K562 (cell line): ENCODE measurements at regions not wholly inside any gene's neighbourhood (a gene's known extent, or its start where the extent isn't known, plus 50 kb on each side); places are given as distances from the start of the nearest gene placed in this dataset.

ENCODE experiments used
- PRPF4 ChIP-seq: fragments of 200-400 bp; formaldehyde crosslinking; IDR thresholded peaks from one replicate; pipeline ENCODE4 v1.6.1; 2017; ENCODE audit warnings: low read length, low read depth, mild to moderate bottlenecking; ENCODE audit not compliant: insufficient read depth, poor library complexity, severe bottlenecking
- ZFP36 ChIP-seq: fragments of 150-350 bp; IDR thresholded peaks from 2 replicates; pipeline ENCODE4 v1.6.1; 2018; ENCODE audit warnings: low read length, low read depth; ENCODE audit not compliant: partially characterized antibody
- ZNF3 ChIP-seq: fragments of 250-450 bp; sonication (Bioruptor Pico); IDR thresholded peaks from 2 replicates; pipeline ENCODE4 v1.5.0; 2021; ENCODE audit warnings: mild to moderate bottlenecking, moderate library complexity
- ZNF583 ChIP-seq: fragments of 250-450 bp; sonication (Bioruptor Pico); IDR thresholded peaks from 2 replicates; pipeline ENCODE4 v1.4.0; 2020
- ZNF75A ChIP-seq: fragments of 450-650 bp; formaldehyde crosslinking; IDR thresholded peaks from 2 replicates; pipeline ENCODE4 v1.4.0; 2020; ENCODE audit warnings: mild to moderate bottlenecking
- TF ChIP-seq, protein P1 (sequence below): fragments of 450-650 bp; IDR thresholded peaks from 2 replicates; pipeline ENCODE4 v1.6.1; 2016; ENCODE audit warnings: mild to moderate bottlenecking, moderate library complexity

DNA sequence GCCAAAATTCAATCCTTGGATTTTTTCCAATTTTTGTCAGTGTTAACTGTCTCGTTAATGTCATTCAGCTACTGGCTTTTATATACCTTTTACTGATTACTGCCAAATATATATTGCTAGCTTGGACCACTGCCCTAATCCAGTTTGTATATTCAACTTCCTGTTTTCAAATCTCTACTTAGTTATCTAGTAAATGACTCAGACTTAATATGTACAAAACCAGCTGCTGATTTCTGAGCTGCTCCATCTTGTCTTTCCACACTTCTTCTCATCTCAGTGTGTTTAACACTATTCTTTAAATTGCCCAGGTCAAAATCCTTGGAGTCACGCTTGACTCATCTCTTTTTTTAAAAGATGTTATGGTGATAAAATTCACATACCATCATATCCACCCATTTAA, 1196.7 kb downstream of the RAPGEF2 start (continued):
- TF ChIP-seq, protein P1, sequence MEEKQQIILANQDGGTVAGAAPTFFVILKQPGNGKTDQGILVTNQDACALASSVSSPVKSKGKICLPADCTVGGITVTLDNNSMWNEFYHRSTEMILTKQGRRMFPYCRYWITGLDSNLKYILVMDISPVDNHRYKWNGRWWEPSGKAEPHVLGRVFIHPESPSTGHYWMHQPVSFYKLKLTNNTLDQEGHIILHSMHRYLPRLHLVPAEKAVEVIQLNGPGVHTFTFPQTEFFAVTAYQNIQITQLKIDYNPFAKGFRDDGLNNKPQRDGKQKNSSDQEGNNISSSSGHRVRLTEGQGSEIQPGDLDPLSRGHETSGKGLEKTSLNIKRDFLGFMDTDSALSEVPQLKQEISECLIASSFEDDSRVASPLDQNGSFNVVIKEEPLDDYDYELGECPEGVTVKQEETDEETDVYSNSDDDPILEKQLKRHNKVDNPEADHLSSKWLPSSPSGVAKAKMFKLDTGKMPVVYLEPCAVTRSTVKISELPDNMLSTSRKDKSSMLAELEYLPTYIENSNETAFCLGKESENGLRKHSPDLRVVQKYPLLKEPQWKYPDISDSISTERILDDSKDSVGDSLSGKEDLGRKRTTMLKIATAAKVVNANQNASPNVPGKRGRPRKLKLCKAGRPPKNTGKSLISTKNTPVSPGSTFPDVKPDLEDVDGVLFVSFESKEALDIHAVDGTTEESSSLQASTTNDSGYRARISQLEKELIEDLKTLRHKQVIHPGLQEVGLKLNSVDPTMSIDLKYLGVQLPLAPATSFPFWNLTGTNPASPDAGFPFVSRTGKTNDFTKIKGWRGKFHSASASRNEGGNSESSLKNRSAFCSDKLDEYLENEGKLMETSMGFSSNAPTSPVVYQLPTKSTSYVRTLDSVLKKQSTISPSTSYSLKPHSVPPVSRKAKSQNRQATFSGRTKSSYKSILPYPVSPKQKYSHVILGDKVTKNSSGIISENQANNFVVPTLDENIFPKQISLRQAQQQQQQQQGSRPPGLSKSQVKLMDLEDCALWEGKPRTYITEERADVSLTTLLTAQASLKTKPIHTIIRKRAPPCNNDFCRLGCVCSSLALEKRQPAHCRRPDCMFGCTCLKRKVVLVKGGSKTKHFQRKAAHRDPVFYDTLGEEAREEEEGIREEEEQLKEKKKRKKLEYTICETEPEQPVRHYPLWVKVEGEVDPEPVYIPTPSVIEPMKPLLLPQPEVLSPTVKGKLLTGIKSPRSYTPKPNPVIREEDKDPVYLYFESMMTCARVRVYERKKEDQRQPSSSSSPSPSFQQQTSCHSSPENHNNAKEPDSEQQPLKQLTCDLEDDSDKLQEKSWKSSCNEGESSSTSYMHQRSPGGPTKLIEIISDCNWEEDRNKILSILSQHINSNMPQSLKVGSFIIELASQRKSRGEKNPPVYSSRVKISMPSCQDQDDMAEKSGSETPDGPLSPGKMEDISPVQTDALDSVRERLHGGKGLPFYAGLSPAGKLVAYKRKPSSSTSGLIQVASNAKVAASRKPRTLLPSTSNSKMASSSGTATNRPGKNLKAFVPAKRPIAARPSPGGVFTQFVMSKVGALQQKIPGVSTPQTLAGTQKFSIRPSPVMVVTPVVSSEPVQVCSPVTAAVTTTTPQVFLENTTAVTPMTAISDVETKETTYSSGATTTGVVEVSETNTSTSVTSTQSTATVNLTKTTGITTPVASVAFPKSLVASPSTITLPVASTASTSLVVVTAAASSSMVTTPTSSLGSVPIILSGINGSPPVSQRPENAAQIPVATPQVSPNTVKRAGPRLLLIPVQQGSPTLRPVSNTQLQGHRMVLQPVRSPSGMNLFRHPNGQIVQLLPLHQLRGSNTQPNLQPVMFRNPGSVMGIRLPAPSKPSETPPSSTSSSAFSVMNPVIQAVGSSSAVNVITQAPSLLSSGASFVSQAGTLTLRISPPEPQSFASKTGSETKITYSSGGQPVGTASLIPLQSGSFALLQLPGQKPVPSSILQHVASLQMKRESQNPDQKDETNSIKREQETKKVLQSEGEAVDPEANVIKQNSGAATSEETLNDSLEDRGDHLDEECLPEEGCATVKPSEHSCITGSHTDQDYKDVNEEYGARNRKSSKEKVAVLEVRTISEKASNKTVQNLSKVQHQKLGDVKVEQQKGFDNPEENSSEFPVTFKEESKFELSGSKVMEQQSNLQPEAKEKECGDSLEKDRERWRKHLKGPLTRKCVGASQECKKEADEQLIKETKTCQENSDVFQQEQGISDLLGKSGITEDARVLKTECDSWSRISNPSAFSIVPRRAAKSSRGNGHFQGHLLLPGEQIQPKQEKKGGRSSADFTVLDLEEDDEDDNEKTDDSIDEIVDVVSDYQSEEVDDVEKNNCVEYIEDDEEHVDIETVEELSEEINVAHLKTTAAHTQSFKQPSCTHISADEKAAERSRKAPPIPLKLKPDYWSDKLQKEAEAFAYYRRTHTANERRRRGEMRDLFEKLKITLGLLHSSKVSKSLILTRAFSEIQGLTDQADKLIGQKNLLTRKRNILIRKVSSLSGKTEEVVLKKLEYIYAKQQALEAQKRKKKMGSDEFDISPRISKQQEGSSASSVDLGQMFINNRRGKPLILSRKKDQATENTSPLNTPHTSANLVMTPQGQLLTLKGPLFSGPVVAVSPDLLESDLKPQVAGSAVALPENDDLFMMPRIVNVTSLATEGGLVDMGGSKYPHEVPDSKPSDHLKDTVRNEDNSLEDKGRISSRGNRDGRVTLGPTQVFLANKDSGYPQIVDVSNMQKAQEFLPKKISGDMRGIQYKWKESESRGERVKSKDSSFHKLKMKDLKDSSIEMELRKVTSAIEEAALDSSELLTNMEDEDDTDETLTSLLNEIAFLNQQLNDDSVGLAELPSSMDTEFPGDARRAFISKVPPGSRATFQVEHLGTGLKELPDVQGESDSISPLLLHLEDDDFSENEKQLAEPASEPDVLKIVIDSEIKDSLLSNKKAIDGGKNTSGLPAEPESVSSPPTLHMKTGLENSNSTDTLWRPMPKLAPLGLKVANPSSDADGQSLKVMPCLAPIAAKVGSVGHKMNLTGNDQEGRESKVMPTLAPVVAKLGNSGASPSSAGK: no peak
- TF ChIP-seq ZNF3 (CRISPR knock-in tag) (no peak), ZNF583 (CRISPR knock-in tag) (no peak), PRPF4 (no peak), ZNF75A (CRISPR knock-in tag) (no peak), ZFP36 (no peak)
